Upper lobe of left lung (tissue), 4 donors: ENCODE measurements at regions not wholly inside any gene's neighbourhood (a gene's known extent, or its start where the extent isn't known, plus 50 kb on each side); places are given as distances from the start of the nearest gene placed in this dataset.

Experiments
- EP300 ChIP-seq, 4 donors: sonication (generic); formaldehyde crosslinking; IDR thresholded peaks; one replicate each; pipeline ENCODE4 v1.5.1; 2017; ENCODE audit warnings: antibody characterized with exemption in 4 of 4, control low read depth in 2 of 4
- POLR2A ChIP-seq, 4 donors: fragments of 450-650 bp; IDR thresholded peaks; one replicate each; pipeline ENCODE4 v1.5.1; 2016 to 2017; ENCODE audit warnings: antibody characterized with exemption in 4 of 4, mild to moderate bottlenecking in 2 of 4
- POLR2AphosphoS5 ChIP-seq, 2 donors: sonication (generic); formaldehyde crosslinking; IDR thresholded peaks; one replicate each; pipeline ENCODE4 v1.5.1; 2017; ENCODE audit warnings: antibody characterized with exemption in 2 of 2
- TF ChIP-seq, protein P1 (sequence below), 6 experiments: fragments of 450-650 bp in 4 of 6; fragments of 200-600 bp in 2 of 6; sonication (generic) in 2 of 6; IDR thresholded peaks; one replicate each; pipeline ENCODE4 v1.5.1; 2016 to 2019; ENCODE audit warnings: antibody characterized with exemption in 6 of 6

DNA sequence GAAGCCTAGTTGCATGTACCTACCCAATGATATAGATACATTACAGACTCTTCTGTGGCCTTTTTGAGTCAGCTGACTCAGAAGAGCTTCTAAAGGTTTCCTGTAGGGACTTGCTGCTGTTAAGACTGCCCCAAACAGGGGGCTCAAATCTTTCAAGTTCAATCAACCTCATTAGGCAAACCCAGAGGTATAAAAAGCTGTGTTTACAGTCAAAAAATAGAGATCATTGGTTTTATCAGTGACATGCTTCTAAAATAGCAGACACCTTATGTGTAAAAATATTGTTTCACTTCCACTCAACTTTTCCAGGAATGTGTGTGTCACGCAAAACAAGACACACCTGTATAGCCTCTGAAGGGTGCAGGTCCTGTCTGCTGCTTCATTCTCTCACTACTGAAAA, 624.3 kb upstream of the FANCL start:
- TF ChIP-seq, protein P1, sequence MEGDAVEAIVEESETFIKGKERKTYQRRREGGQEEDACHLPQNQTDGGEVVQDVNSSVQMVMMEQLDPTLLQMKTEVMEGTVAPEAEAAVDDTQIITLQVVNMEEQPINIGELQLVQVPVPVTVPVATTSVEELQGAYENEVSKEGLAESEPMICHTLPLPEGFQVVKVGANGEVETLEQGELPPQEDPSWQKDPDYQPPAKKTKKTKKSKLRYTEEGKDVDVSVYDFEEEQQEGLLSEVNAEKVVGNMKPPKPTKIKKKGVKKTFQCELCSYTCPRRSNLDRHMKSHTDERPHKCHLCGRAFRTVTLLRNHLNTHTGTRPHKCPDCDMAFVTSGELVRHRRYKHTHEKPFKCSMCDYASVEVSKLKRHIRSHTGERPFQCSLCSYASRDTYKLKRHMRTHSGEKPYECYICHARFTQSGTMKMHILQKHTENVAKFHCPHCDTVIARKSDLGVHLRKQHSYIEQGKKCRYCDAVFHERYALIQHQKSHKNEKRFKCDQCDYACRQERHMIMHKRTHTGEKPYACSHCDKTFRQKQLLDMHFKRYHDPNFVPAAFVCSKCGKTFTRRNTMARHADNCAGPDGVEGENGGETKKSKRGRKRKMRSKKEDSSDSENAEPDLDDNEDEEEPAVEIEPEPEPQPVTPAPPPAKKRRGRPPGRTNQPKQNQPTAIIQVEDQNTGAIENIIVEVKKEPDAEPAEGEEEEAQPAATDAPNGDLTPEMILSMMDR (IDR thresholded peaks at IDR 0.05) = no peak
- TF ChIP-seq EP300 (IDR thresholded peaks at IDR 0.05) (no peak), POLR2A (IDR thresholded peaks at IDR 0.05) (no peak), POLR2AphosphoS5 (IDR thresholded peaks at IDR 0.05) (no peak)
